Mucosa of gallbladder (tissue), 1 donor: ENCODE measurements at regions not wholly inside any gene's neighbourhood (a gene's known extent, or its start where the extent isn't known, plus 50 kb on each side); places are given as distances from the start of the nearest gene placed in this dataset.

Experiments
- DNase-seq: peaks from one replicate; pipeline ENCODE4 v3.0.0-alpha.2; 2020; ENCODE audit warnings: low spot score
- donor health status: DM: no; HTN: no; CAD: no.

- DNase-seq: no peak
Measured at GRCh38 chr9:109830545-109830944, 50.5 kb downstream of the PALM2AKAP2 start.

DNA sequence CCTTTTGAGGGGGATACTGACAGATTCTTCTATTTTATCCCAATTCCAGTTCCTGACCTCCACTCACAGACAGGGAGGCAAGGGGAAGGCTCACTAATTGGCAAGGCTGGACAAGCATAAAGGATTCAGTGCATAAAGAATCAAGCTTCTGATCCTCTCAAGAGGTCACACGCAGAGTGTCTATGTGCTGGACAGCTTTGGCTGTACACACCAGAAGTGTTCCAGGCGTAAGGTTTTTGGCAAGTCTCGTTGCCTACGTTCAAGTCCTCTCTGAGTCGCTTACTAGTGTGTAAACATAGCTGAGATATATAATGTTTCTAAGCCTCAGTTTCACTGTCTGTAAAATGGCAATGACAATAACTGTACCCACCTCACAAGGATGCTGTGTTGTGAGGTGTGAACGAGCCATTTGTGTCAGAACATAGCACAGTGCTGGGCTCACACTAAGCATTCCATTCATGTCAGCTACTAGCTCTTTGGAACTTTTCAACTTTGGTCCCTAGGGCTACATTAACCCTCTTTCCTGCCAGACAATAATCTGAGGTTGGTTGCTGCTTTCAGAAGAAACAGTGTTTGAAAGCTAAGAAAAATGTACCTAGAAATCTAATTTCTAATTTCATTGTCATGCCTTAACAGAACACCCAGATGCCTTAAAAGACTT lies 52.1 kb downstream of the PALM2AKAP2 start:
- peak; percentile 29 for DNase-seq

GRCh38 chr9:109834855-109835254 lies 54.9 kb downstream of the PALM2AKAP2 start:
- no peak for DNase-seq

GRCh38 chr9:109843641-109844040 lies 63.6 kb downstream of the PALM2AKAP2 start:
- DNase-seq: no peak

GRCh38 chr9:109845226-109845625 lies 65.2 kb downstream of the PALM2AKAP2 start:
- DNase-seq: no peak

- no peak for DNase-seq
Measured at GRCh38 chr9:109846776-109847175, 66.8 kb downstream of the PALM2AKAP2 start.

DNA sequence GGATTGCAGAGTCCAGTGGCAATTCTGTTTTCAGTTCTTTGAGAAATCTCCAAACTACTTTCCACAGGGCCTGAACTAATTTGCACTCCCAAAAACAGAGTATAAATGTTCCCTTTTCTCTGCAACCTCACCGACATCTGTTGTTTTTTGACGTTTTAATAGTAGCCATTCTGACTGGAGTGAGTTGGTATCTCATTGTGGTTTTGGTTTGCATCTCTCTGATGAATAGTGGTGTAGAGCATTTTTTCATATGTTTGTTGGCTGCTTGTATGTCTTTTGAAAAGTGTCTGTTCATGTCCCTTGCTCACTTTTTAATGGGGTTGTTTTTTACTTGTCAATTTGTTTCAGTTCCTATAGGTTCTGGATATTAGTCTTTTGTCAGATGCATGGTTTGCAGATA lies 72.6 kb downstream of the PALM2AKAP2 start:
- DNase-seq: no peak

GRCh38 chr9:109855540-109855939 lies 75.5 kb downstream of the PALM2AKAP2 start:
- DNase-seq: no peak

GRCh38 chr9:109856785-109857184 lies 76.8 kb downstream of the PALM2AKAP2 start:
- DNase-seq: peak; percentile 29

DNA sequence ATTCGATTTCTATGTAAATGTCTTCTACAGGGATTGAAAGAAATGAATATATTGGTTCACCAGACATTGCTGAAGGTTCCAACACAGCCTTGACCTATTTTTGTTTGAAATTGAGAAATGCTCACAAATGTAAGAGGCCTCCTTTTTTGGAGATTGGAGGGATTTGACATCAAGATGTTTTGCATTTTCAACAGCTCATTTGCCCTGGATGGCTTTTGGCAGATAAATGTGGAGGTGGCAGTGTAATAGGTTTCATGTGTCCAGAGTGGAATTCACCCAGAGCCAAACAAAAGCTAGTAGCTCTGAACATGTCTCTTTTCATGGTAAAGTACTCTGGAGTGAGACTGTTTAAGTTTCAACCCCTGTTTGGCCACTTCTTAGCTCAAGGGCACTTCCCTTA lies 77.3 kb downstream of the PALM2AKAP2 start:
- no peak for DNase-seq

GRCh38 chr9:109859447-109859846 lies 79.4 kb downstream of the PALM2AKAP2 start:
- DNase-seq: no peak

GRCh38 chr9:109860521-109860920 lies 80.5 kb downstream of the PALM2AKAP2 start:
- DNase-seq: no peak

DNA sequence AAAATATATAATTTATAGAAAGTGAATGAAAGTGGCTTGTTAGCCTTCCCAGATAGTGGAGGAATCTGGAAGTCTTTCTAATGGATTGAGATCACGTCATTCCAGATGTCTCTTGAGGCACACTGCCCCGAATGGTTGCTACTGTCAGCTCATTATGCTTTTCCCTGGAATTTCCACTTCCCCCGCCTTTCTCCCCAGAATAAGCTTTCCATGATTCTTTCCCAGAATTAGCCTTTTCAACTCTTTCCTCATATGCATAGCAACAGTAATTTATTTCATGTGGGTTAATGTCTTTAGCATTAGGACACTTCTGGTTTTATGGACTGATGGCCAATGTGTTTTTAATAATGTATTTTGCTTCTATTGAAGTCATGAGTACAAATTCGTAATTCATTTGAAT lies 81.5 kb downstream of the PALM2AKAP2 start:
- DNase-seq: no peak

GRCh38 chr9:109861918-109862317 lies 81.9 kb downstream of the PALM2AKAP2 start:
- DNase-seq: no peak

DNA sequence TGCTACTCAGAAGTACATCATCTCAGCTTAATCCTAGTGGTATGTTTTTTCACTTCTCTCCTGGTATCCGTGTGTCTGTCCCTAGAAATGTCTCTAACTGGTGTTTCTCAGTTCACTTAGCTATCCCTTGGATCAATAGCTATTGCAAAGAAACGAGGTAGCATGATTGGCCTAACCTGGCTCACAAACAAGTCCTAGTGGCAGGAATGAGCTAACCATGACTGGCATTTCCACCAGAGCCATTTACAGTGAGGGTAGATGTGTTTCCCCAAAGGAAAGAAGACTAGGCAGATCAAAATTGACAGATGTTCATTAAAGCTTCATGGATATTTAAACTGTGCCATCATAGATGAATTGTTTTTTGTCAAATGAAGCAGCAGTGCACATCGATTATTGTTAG lies 82.5 kb downstream of the PALM2AKAP2 start:
- DNase-seq: no peak

DNA sequence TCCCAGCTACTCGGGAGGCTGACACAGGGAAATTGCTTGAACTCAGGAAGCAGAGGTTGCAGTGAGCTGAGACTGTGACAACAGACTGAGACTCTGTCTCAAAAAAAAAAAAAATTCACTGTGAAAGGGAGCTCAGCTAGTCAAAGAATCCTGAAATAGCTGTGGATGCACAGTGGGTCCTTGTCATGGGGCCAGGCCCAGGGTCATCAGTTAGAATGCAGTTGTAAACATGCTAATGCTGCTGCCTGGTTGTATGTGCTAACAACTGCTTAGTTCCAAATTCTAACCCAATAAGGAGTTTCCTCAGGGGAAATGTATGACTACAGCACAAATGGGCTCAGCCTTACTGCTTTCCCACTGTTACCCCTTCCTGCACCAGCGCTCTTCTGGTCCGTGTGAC lies 84.0 kb downstream of the PALM2AKAP2 start:
- DNase-seq: no peak

DNA sequence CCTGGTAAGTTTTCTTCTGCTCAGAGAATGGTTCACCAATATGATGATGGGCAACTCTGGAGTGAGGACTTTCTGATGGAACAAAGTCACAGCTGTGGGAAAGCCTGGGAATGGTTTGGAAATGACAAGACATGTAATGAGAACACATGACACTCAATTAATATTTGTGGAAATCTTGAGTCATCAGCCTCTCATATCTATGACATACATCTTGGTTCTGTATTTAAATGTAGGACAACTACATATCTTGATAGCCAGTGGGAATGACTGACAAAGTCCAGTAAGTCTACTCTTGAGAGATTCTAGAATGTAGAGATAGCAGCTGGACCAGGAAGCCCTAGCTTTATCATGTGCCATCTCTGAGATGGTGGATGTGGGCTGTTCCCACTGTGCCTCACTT lies 85.5 kb downstream of the PALM2AKAP2 start:
- no peak for DNase-seq

DNA sequence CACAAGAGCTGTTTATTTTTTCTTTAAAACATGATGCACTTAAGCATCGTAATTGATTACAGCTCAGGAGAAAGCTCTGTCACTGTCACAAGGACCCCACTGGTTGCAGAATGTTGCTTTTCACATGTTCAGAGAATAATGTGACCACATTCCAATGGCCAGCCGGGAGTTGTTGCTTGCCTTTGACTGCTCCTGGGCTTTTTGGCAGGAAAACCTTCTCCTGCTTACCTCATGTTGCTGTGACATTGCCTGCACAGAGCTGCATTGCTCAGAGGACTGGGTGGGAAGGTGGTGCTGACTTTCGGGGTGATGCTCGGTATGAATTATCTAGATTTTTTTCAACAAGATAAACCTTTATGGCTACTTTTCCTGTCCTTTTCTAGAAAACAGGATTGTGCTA lies 88.2 kb downstream of the PALM2AKAP2 start:
- no peak for DNase-seq

DNA sequence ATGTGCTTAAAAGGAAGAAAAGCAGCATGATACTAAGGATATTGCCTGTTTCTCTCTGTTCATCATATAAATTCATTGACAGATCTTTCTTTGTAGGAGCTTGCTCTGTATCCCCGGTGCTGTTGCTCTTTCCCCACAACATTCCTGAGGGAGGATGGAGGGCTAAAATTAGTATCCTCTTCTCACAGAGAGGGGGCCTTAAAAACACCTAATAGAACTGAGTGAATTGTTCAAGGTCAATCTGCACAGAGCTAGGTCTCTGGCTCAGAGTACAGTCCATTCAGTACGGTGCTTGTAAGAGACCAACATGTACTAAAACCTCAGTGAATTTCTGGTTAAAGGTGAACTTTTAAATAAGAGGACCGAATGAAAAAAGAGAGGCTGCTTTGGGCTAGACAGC lies 88.7 kb downstream of the PALM2AKAP2 start:
- DNase-seq: no peak

DNA sequence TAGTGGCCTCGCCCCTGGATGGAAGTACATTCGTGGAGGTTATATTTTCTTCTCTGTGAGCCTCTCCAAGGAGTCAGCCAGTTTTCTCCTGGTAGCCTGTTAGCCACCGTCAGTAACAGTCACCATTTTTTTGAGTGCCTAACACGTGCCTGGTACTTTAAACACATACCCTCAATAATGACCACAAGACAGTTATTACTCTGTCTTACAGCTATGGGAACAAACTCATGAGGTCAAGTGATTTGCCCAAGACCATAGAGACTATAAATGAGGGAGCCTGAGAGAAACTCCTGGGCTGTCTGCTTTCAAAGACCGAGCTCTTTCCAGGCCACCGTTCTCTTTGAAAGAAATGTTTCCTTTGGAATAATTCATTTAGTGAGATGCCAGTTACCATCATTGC lies 90.4 kb downstream of the PALM2AKAP2 start:
- DNase-seq: no peak

- DNase-seq: no peak
Measured at GRCh38 chr9:109872901-109873300, 92.9 kb downstream of the PALM2AKAP2 start.

GRCh38 chr9:109875495-109876129 lies 95.6 kb downstream of the PALM2AKAP2 start:
- DNase-seq: no peak

DNA sequence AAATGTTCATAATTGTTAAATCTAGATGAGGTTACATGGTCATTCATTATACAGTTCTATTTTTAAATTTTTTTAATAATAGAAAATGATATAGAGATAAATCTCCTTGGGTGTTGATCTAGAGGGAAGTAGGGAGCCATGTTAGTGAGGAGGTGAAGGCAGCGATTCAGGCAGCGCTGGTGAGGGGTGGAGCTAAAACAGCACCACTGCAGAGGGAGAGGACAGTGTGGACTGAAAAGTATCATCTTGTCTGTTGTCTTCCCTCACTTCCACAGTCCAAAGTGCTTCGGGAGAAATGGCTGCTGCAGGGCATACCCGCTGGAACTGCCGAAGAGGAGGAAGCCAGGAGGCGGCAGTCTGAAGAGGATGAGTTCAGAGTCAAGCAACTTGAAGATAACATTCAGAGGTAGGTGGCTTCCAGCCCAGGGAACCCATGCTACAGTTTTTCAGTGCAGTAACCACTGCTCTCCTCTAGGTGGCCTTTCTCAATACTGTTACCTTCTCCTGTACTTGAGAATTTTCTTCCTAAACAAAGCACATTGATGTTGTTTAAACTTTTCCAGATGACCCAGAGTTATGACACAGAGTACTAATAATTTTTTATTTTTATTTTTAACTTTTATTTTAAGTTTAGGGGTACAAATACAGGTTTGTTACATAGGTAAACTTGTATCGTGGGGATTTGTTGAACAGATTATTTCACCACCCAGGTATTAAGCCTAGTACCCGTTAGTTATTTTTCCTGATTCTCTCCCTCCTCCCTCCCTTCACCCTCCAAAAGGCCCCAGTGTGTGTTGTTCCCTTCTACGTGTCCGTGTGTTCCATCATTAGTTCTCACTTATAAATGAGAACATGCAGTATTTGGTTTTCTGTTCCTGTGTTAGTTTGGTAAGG lies 100.5 kb downstream of the PALM2AKAP2 start:
- DNase-seq: no peak
